ENCODE measurements at regions not wholly inside any gene's neighbourhood (a gene's known extent, or its start where the extent isn't known, plus 50 kb on each side); places are given as distances from the start of the nearest gene placed in this dataset.
"Not testable (repeated sequence)": the region's sequence is repeated elsewhere in the genome, so short reads cannot be mapped to it uniquely, and the experiment has no call there.

DNA sequence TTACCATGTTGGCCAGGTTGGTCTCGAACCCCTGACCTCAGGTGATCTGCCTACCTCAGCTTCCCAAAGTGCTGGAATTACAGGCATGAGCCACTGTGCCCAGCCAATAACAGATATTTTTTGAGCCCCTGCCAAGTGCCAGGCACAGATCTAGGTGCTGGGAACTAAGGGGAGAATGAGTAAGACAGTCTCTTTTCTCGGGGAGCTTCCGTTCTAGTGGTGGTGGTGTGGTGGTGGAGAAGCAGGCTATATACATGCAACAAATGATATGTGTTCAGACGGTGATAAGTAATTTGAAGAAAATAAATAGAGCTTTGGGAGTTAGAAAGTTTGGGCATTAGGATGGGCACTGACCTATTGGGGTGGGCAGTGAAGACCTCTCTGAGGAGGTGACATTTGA is 76.7 kb upstream of the VKORC1L1 start:
- Histone ChIP-seq H3K4me1 (ENCODE audit: low read length) (peaks cover 8% of the 10 kb centered on the region), H3K4me3 (ENCODE audit: low read length) (no peak overlapping the region), H4K20me1 (ENCODE audit: insufficient read depth, low read length) (no peaks in the 10 kb centered on the region), H3K36me3 (replicated peaks; ENCODE audit: low read depth, low read length) (no peaks in the 10 kb centered on the region), H3K79me2 (ENCODE audit: low read length) (no peaks in the 10 kb centered on the region), H3K27ac (ENCODE audit: low read length) (no peak overlapping the region), H3K9me3 (ENCODE audit: insufficient read depth, low read length) (no peaks in the 10 kb centered on the region), H2AFZ (ENCODE audit: low read depth, low read length) (no peak overlapping the region), H3K9ac (ENCODE audit: low read length) (no peak overlapping the region), H3K27me3 (ENCODE audit: low read depth, low read length) (no peaks in the 10 kb centered on the region), H3K4me2 (ENCODE audit: low read length) (no peak overlapping the region)
- no peak for TF ChIP-seq EZH2phosphoT487 (IDR thresholded peaks at IDR 0.05; ENCODE audit: low read depth)
- TF ChIP-seq, protein P1, sequence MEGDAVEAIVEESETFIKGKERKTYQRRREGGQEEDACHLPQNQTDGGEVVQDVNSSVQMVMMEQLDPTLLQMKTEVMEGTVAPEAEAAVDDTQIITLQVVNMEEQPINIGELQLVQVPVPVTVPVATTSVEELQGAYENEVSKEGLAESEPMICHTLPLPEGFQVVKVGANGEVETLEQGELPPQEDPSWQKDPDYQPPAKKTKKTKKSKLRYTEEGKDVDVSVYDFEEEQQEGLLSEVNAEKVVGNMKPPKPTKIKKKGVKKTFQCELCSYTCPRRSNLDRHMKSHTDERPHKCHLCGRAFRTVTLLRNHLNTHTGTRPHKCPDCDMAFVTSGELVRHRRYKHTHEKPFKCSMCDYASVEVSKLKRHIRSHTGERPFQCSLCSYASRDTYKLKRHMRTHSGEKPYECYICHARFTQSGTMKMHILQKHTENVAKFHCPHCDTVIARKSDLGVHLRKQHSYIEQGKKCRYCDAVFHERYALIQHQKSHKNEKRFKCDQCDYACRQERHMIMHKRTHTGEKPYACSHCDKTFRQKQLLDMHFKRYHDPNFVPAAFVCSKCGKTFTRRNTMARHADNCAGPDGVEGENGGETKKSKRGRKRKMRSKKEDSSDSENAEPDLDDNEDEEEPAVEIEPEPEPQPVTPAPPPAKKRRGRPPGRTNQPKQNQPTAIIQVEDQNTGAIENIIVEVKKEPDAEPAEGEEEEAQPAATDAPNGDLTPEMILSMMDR (IDR thresholded peaks at IDR 0.05; ENCODE audit: low read depth, low read length) = no peak

DNA sequence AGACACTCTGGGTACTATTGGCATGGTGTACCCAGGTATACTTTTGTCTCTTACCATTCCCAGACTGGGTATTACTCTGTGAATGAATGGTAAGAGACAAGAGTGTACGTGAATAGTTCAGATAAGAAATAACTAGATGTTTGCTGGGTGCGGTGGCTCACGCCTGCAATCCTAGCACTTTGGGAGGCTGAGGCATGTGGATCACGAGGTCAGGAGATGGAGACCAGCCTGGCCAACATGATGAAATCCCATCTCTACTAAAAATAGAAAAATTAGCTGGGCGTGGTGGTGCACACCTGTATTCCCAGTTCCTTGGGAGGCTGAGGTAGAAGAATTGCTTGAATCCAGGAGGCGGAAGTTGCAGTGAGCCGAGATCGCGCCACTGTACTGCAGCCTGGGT is 75.8 kb upstream of the VKORC1L1 start:
- not testable (repeated sequence) for H3K4me2 ChIP-seq (ENCODE audit: low read length); H2AFZ ChIP-seq (ENCODE audit: low read depth, low read length); H3K4me1 ChIP-seq (ENCODE audit: low read length); H3K9me3 ChIP-seq (ENCODE audit: insufficient read depth, low read length); H3K36me3 ChIP-seq (replicated peaks; ENCODE audit: low read depth, low read length); H3K27ac ChIP-seq (ENCODE audit: low read length); H3K4me3 ChIP-seq (ENCODE audit: low read length); H3K9ac ChIP-seq (ENCODE audit: low read length); H4K20me1 ChIP-seq (ENCODE audit: insufficient read depth, low read length); H3K79me2 ChIP-seq (ENCODE audit: low read length); H3K27me3 ChIP-seq (ENCODE audit: low read depth, low read length)

DNA sequence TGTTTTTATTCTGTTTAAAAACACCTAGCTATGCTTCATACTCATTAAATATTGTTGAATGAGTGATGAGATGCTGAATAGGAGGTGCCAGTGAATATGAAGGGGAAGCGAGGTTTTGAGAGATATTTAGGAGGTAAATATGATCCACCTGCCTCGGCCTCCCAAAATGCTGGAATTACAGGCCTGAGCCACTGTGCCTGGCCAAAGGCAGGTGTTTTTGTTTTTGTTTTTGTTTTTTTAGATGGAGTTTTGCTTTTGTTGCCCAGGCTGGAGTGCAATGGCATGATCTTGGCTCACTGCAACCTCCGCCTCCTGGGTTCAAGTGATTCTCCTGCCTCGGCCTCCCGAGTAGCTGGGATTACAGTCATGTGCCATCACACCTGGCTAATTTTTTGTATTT is 75.3 kb upstream of the VKORC1L1 start:
- H3K27ac ChIP-seq (ENCODE audit: low read length); H3K4me2 ChIP-seq (ENCODE audit: low read length); H3K27me3 ChIP-seq (ENCODE audit: low read depth, low read length); H3K79me2 ChIP-seq (ENCODE audit: low read length); H3K4me3 ChIP-seq (ENCODE audit: low read length); H2AFZ ChIP-seq (ENCODE audit: low read depth, low read length); H3K4me1 ChIP-seq (ENCODE audit: low read length); H3K9me3 ChIP-seq (ENCODE audit: insufficient read depth, low read length); H3K9ac ChIP-seq (ENCODE audit: low read length); H4K20me1 ChIP-seq (ENCODE audit: insufficient read depth, low read length); H3K36me3 ChIP-seq (replicated peaks; ENCODE audit: low read depth, low read length): not testable (repeated sequence)

DNA sequence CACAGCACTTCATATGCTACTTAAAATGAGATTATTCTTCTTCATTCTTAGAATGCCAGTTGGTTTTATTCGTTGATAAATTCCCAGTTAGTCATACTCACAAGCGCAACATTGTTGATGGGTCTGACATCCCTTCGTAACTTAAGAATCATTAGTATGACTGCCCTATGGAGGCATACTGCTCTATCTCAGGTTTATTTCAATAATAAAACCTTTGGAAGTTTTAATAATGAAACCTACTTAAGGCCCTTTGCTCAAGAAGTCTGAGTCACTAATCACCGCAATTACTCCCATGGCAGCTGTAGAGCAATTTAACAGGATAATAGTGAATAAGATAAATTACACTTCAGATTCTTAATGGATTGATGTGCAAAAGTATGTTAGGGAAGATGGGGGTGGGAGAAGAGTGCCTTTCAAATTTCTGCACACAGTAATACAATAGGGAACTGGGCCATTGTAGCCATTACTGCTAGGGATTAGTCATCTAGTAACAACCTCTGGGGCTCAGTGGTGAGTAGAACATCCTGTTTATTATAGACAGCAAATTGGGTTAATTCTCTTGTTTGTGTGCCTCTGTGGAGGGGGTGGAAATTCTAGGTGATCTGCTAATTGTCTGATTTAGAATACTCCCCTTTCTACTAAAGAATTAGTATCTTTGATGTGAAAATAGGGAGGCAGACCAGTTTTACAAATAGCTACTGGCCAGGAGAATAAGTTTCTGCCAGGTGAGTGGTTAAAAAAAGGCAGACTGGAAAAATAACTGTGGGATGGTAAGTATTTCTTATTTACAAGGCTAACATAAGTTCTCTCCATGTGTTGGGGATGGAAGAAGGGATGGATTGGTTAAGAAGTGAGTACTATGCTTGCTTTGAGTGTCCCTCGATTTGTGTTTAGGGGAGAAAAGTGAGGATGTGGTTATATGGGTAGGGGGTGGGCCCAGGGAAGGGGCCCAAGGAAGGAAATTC is 74.5 kb upstream of the VKORC1L1 start:
- H3K79me2 ChIP-seq (ENCODE audit: low read length) = no peaks in the 10 kb centered on the region
- H3K27ac ChIP-seq (ENCODE audit: low read length) = no peak overlapping the region
- H3K9me3 ChIP-seq (ENCODE audit: insufficient read depth, low read length) = no peaks in the 10 kb centered on the region
- no peaks in the 10 kb centered on the region for H4K20me1 ChIP-seq (ENCODE audit: insufficient read depth, low read length)
- H2AFZ ChIP-seq (ENCODE audit: low read depth, low read length) = no peak overlapping the region
- H3K36me3 ChIP-seq (replicated peaks; ENCODE audit: low read depth, low read length) = no peaks in the 10 kb centered on the region
- no peak overlapping the region for H3K4me2 ChIP-seq (ENCODE audit: low read length)
- TF ChIP-seq EZH2phosphoT487 (IDR thresholded peaks at IDR 0.05; ENCODE audit: low read depth) = no peak
- TF ChIP-seq, protein P1 (IDR thresholded peaks at IDR 0.05; ENCODE audit: low read depth, low read length) = no peak
- H3K4me1 ChIP-seq (ENCODE audit: low read length) = peaks cover 8% of the 10 kb centered on the region
- no peak overlapping the region for H3K9ac ChIP-seq (ENCODE audit: low read length)
- no peak overlapping the region for H3K4me3 ChIP-seq (ENCODE audit: low read length)
- H3K27me3 ChIP-seq (ENCODE audit: low read depth, low read length) = no peaks in the 10 kb centered on the region

DNA sequence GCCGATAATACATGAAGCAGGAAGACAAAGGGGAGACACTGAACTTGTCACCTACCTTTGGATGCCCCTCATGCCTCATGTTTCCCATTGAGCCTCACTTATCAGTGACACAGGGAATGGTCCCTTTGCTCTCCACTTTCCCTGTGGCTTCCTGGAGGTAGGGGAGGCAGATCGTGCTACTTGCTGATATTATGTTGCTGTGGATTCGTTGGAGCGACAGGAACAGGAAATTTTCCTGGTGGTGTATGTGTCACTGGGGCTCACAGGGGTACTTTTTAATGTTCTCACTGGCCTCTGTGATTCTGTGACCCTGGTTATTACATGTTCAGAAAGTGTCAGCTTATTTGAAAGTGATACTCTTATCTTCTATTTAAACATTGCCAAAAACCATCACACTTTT is 72.7 kb upstream of the VKORC1L1 start:
- not testable (repeated sequence) for H3K4me3 ChIP-seq (ENCODE audit: low read length); H4K20me1 ChIP-seq (ENCODE audit: insufficient read depth, low read length); H3K9ac ChIP-seq (ENCODE audit: low read length); H3K27me3 ChIP-seq (ENCODE audit: low read depth, low read length); H3K4me2 ChIP-seq (ENCODE audit: low read length); H3K4me1 ChIP-seq (ENCODE audit: low read length); H2AFZ ChIP-seq (ENCODE audit: low read depth, low read length); H3K27ac ChIP-seq (ENCODE audit: low read length); H3K36me3 ChIP-seq (replicated peaks; ENCODE audit: low read depth, low read length); H3K79me2 ChIP-seq (ENCODE audit: low read length); H3K9me3 ChIP-seq (ENCODE audit: insufficient read depth, low read length)

All from OCI-LY3 (cell line).